B cell (primary cell): ENCODE measurements at regions not wholly inside any gene's neighbourhood (a gene's known extent, or its start where the extent isn't known, plus 50 kb on each side); places are given as distances from the start of the nearest gene placed in this dataset.

ENCODE experiments used
- ATAC-seq: fragments of 200-7000 bp; cut with Tn5 transposase; one replicate; pipeline ENCODE4 v1.10.0; 2021; ENCODE audit warnings: low read depth, mild to moderate bottlenecking, moderate number of reproducible peaks, moderate library complexity
- CTCF ChIA-PET: fragments of 350-600 bp; sonication (Branson Sonifier 250); formaldehyde crosslinking; loops from one replicate; lab custom pipeline; 2021; ENCODE audit warnings: antibody characterized with exemption, inconsistent platforms; lab: Charles Lee
- POLR2A ChIA-PET: fragments of 350-600 bp; sonication (Branson Sonifier 250); formaldehyde crosslinking; loops from one replicate; lab custom pipeline; 2021; ENCODE audit warnings: antibody characterized with exemption; lab: Charles Lee
- DNase-seq: peaks from one replicate; pipeline ENCODE4 v3.0.0; 2013
- H2AFZ ChIP-seq: 2 replicates; pipeline ENCODE4 v1.6.1; 2012; ENCODE audit warnings: mild to moderate bottlenecking, low read depth, low read length; ENCODE audit not compliant: insufficient read depth, poor library complexity, severe bottlenecking
- H3K27ac ChIP-seq, 2 donors: 1 replicate in 1 of 2; 2 replicates in 1 of 2; pipeline ENCODE4 v1.5.1; 2012 to 2013; ENCODE audit warnings: low read length in 2 of 2, mild to moderate bottlenecking in 2 of 2, moderate library complexity in 1 of 2
- H3K27me3 ChIP-seq, 4 experiments: fragments of 200-600 bp in 1 of 4; sonication (generic) in 1 of 4; replicated peaks in 1 of 4; 1 replicate in 2 of 4; 2 replicates in 2 of 4; pipeline versions ENCODE4 v1.6.1 to v1.7.0; 2013 to 2016; ENCODE audit warnings: low read length in 3 of 4, mild to moderate bottlenecking in 2 of 4, mixed read lengths in 1 of 4, moderate library complexity in 1 of 4; ENCODE audit not compliant: insufficient read depth in 4 of 4, control insufficient read depth in 3 of 4; ENCODE audit errors: control extremely low read depth in 1 of 4
- H3K36me3 ChIP-seq, 2 experiments: replicated peaks in 1 of 2; 1 replicate in 1 of 2; 2 replicates in 1 of 2; pipeline versions ENCODE4 v1.6.1 to v1.7.1; 2013; ENCODE audit warnings: low read length in 1 of 2; ENCODE audit not compliant: insufficient read depth in 2 of 2, control insufficient read depth in 1 of 2; ENCODE audit errors: control extremely low read depth in 1 of 2, extremely low read depth in 1 of 2
- H3K4me1 ChIP-seq, 2 donors: fragments of 200-600 bp in 1 of 2; sonication (generic) in 1 of 2; 1 replicate in 1 of 2; 2 replicates in 1 of 2; pipeline versions ENCODE4 v1.5.1 to v1.6.1; 2013 to 2017; ENCODE audit warnings: low read length in 2 of 2; ENCODE audit not compliant: control insufficient read depth in 2 of 2, insufficient read depth in 2 of 2
- H3K4me2 ChIP-seq: replicated peaks from 2 replicates; pipeline ENCODE3; 2012; ENCODE audit warnings: mild to moderate bottlenecking, low read depth, low read length; ENCODE audit not compliant: poor library complexity, severe bottlenecking
- H3K4me3 ChIP-seq, 5 experiments: fragments of 200-600 bp in 1 of 5; sonication (generic) in 1 of 5; 1 replicate in 3 of 5; 2 replicates in 2 of 5; pipeline versions ENCODE4 v1.5.1 to v1.7.0; 2011 to 2016; ENCODE audit warnings: low read length in 4 of 5, mild to moderate bottlenecking in 4 of 5, low read depth in 2 of 5, control low read depth in 1 of 5, moderate library complexity in 1 of 5; ENCODE audit not compliant: insufficient read depth in 1 of 5; ENCODE audit errors: control extremely low read depth in 1 of 5, extremely low read depth in 1 of 5
- H3K79me2 ChIP-seq: fragments of 200-600 bp; sonication (generic); one replicate; pipeline ENCODE4 v1.6.0; 2016; ENCODE audit warnings: low read length; ENCODE audit not compliant: control insufficient read depth, insufficient read depth
- H3K9ac ChIP-seq: fragments of 200-600 bp; sonication (generic); 2 replicates; pipeline ENCODE4 v1.6.1; 2017; ENCODE audit warnings: mild to moderate bottlenecking, low read length, moderate library complexity
- H3K9me3 ChIP-seq, 3 donors: one replicate each; pipeline versions ENCODE4 v1.6.1 to v1.7.1; 2013; ENCODE audit warnings: low read length in 2 of 3; ENCODE audit not compliant: control insufficient read depth in 2 of 3, insufficient read depth in 1 of 3; ENCODE audit errors: control extremely low read depth in 1 of 3
- H4K20me1 ChIP-seq: 2 replicates; pipeline ENCODE4 v1.6.0; 2012; ENCODE audit warnings: mild to moderate bottlenecking, low read length; ENCODE audit not compliant: insufficient read depth, control insufficient read depth, poor library complexity, severe bottlenecking
- H3K27ac Mint-ChIP-seq: one replicate; pipeline ENCODE4 v1.8.0; 2021; ENCODE audit warnings: mixed read lengths
- H3K27me3 Mint-ChIP-seq: one replicate; pipeline ENCODE4 v1.8.0; 2021; ENCODE audit warnings: mixed read lengths
- H3K4me1 Mint-ChIP-seq: one replicate; pipeline ENCODE4 v1.8.0; 2021; ENCODE audit warnings: mixed read lengths
- H3K4me3 Mint-ChIP-seq: one replicate; pipeline ENCODE4 v1.8.0; 2021; ENCODE audit warnings: mixed read lengths
- H3K9me3 Mint-ChIP-seq: one replicate; pipeline ENCODE4 v1.8.0; 2022; ENCODE audit warnings: mixed read lengths; ENCODE audit not compliant: insufficient read depth
- CTCF ChIP-seq: fragments of 200-600 bp; IDR thresholded peaks from one replicate; pipeline ENCODE4 v1.8.0; 2022; ENCODE audit warnings: antibody characterized with exemption, mild to moderate bottlenecking
- EZH2 ChIP-seq: IDR thresholded peaks from 2 replicates; pipeline ENCODE4 v1.6.1; 2012; ENCODE audit warnings: borderline replicate concordance, low read depth, mild to moderate bottlenecking, moderate library complexity, low read length; ENCODE audit not compliant: insufficient read depth, poor library complexity, severe bottlenecking
- WGBS: methylation state at CpG from one replicate; pipeline ENCODE4 v1.1.5; 2013; ENCODE audit warnings: missing lambda C conversion rate; ENCODE audit not compliant: insufficient coverage; 5-methylcytosine and 5-hydroxymethylcytosine counted together
- intact Hi-C: fragments of 100-400 bp; cut with micrococcal nuclease; formaldehyde crosslinking; loops from one replicate; pipeline ENCODE4 v1.10.0; 2022

GRCh38 chr18:37956020-37956419, 390.4 kb upstream of the CELF4 start:
- Histone ChIP-seq H3K9ac (no peak overlapping the region), H3K4me2 (no peak overlapping the region), H4K20me1 (no peaks in the 10 kb centered on the region), H3K4me3 (no peak overlapping the region), H3K4me1 (no peaks in the 10 kb centered on the region), H3K36me3 (no peaks in the 10 kb centered on the region), H3K27me3 (no peaks in the 10 kb centered on the region), H3K27ac (no peak overlapping the region), H3K79me2 (no peaks in the 10 kb centered on the region), H3K9me3 (no peaks in the 10 kb centered on the region), H2AFZ (no peak overlapping the region)
- Mint-ChIP-seq H3K4me3 (no peak overlapping the region), H3K9me3 (peaks cover 2% of the 10 kb centered on the region), H3K4me1 (no peaks in the 10 kb centered on the region), H3K27ac (no peak overlapping the region), H3K27me3 (no peaks in the 10 kb centered on the region)
- TF ChIP-seq CTCF, result no peak
- no peak for TF ChIP-seq EZH2
- DNase-seq, result no peak
- POLR2A ChIA-PET, result no interaction called here
- no peak for ATAC-seq
- 82% methylated on average over 2 of the region's 2 CpGs for WGBS
- CTCF ChIA-PET, result no interaction called here
- intact Hi-C loops, result no loop called here

- no peak overlapping the region for H3K4me3 Mint-ChIP-seq
- TF ChIP-seq EZH2 (no peak), CTCF (no peak)
- no CpG with 5 or more reads among the region's 2 CpGs for WGBS
- no peaks in the 10 kb centered on the region for H3K4me1 ChIP-seq
- H4K20me1 ChIP-seq, result no peaks in the 10 kb centered on the region
- H3K36me3 ChIP-seq, result no peaks in the 10 kb centered on the region
- intact Hi-C loops, result no loop called here
- ChIA-PET POLR2A (no interaction called here), CTCF (no interaction called here)
- no peaks in the 10 kb centered on the region for H3K27me3 Mint-ChIP-seq
- H3K4me3 ChIP-seq, result no peak overlapping the region
- H3K9me3 ChIP-seq, result no peaks in the 10 kb centered on the region
- no peak for DNase-seq
- ATAC-seq, result no peak
- H3K79me2 ChIP-seq, result no peaks in the 10 kb centered on the region
- H3K27me3 ChIP-seq, result no peaks in the 10 kb centered on the region
- H3K9me3 Mint-ChIP-seq, result no peaks in the 10 kb centered on the region
- H3K4me2 ChIP-seq, result no peak overlapping the region
- no peaks in the 10 kb centered on the region for H3K4me1 Mint-ChIP-seq
- no peak overlapping the region for H3K27ac ChIP-seq
- H2AFZ ChIP-seq, result no peak overlapping the region
- H3K27ac Mint-ChIP-seq, result no peak overlapping the region
- no peak overlapping the region for H3K9ac ChIP-seq
These were observed 389.6 kb upstream of the CELF4 start for GRCh38 chr18:37955201-37955600.
